ENCODE measurements at regions not wholly inside any gene's neighbourhood (a gene's known extent, or its start where the extent isn't known, plus 50 kb on each side); places are given as distances from the start of the nearest gene placed in this dataset.

- TF ChIP-seq POLR2A (IDR thresholded peaks at IDR 0.05) (no peak), CTCF (IDR thresholded peaks at IDR 0.05) (no peak)
Measured at GRCh38 chr2:126843081-126843480, 55.6 kb upstream of the TEX51 start.
